ENCODE measurements at regions not wholly inside any gene's neighbourhood (a gene's known extent, or its start where the extent isn't known, plus 50 kb on each side); places are given as distances from the start of the nearest gene placed in this dataset.
"Not testable (repeated sequence)": the region's sequence is repeated elsewhere in the genome, so short reads cannot be mapped to it uniquely, and the experiment has no call there.

DNA sequence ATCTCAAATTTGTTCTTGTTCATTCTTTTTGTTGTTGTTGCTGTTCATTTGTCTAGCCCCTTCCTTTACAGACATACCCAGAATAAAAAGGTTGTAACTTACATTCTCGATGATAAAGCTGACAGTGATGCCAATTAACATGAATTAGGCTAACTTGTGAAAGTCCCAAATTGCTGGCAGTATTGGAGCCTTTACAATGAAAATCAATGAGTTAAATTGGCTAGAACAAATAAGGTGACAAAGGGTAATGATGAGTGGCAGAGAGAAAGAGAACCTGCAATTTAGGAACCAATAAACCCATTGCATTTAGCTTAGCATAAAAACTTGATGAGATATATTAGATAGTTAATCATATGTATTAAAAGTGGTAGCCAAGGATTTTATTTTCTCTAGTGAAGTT, 521.0 kb downstream of the ADCYAP1 start:
- no peak for DNase-seq

DNA sequence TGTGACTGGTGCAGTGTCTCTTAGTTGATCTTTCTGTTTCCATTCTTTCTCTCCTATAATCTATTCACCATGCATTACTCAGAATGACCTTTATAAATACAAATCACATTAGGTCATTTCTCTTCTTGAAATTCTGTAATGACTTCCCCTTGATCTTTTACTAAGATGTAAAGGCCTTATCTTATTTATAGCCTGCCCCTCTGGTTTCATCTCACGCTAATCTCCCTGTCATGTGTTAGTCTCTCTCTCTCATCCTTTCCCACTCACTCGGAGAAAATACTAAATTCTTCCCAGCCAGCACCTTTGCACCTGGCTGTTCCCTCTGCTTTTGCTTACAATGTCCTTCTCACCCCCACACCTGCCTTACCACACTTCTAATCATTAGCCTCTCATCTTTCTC, 530.8 kb downstream of the ADCYAP1 start:
- no peak for DNase-seq

DNA sequence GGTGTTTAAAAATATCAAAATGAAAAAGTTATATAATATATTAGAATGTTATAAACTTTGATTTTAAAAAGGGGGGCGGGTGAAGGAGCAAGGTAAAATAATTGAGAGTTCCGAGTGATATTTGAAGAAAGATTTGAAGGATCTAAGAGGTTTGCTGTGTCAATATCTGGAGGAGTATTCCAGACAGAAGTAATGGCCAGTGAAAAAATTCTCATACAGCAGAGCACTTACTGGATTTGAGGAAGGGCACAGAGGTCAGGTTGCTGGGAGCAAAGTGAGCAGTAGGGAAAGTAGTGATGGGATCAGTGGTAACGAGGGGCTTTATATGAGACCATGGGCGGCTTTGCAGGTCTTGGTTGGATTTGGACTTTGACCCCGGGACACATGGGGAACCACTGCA, 531.5 kb downstream of the ADCYAP1 start:
- DNase-seq, result no peak

DNA sequence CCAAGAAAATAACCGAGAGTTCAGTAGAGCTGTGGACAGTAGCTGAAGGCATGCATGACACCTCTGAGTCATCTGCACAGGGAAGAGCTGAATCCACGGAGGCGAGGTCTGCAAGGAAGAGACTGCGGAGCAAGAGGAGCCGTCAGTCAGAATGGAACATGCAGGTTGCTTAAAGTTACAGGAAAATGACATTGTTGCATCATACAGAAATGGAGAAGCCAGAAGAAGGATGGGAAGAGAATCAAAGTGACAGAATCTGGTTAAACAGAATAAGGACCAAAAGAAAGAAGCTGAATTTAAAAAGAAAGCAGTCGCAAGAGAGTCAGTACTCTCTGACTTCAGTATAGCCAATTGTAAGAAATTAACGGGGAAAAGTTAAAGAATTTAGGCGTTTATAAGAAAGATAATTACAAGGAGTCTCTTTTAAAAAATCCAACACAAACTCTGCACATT, 533.8 kb downstream of the ADCYAP1 start:
- DNase-seq, result no peak

DNA sequence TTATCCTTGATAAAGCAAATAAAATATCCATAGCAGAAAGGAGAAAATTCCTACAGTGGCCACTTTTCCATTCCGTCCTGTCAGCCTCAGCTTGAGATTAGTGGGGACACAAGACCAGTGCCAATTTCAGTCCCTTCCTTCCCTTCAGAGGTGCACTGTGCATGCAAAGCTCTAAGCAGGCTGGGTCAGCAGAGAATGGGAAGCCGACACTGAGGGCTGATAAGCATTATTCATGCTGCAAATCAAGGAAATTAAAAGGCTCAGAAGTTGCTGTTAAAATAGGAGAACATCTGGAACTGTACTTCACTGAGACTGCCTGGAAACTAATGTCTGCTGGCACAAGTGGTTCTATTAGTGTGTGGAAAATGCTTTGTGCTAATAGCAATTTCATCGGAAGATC, 534.3 kb downstream of the ADCYAP1 start:
- no peak for DNase-seq

DNA sequence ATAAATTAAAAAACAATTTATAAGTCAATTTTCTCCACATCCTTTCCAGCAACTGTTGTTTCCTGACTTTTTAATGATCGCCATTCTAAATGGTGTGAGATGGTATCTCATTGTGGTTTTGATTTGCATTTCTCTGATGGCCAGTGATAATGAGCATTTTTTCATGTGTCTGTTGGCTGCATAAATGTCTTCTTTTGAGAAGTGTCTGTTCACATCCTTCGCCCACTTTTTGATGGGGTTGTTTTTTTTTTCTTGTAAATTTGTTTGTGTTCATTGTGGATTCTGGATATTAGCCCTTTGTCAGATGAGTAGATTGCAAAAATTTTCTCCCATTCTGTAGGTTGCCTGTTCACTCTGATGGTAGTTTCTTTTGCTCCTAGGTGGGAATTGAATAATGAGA, 539.4 kb downstream of the ADCYAP1 start:
- DNase-seq, result not testable (repeated sequence)

DNA sequence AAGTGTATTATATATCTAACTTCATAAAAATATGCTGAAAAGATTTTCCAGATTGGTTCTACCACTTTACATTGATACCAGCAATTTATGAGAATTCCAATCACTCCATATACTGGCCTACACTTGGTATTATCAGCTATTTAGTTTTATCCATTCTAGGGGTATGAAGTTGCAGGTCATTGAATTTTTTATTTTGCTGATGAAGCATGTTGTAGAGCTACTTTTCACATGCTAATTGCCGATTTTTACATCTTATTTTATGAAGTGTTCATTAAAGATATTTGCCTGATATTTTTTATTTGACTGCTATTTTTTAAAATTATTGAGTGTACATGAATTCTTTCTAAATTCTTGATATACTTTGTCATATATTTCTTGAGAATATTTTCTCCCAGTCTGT, 542.1 kb downstream of the ADCYAP1 start:
- no peak for DNase-seq

DNA sequence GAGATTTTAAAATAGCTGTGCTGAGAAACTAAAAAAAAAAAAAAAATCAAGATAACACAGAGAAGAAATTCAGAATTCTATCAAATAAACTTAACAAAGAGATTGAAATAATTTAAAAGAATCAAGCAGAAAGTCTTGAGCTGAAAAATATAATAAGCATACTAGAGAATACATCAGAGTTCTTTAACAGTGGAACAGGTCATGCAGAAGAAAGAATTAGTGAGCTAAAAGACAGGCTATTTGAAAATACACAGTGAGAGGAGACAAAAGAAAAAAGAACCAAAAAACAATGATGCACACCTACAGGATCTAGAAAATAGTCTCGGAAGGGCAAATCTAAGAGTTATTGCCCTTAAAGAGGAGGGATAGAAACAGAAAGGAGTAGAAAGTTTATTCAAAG, 548.1 kb downstream of the ADCYAP1 start:
- no peak for DNase-seq

DNA sequence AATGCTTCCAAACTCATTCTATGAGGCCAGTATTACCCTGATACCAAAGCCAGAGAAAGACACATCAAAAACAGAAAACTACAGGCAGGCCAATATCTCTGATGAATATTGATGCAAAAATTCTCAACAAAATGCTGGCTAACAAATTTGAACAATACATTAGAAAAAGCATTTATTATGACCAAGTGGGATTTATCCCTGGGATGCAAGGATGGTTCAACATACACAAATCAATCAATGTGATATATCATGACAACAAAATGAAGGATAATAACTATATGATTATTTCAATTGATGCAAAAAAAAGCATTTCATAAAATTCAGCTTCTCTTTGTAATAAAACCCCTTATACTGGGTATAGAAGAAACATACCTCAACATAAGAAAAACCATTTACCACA, 550.9 kb downstream of the ADCYAP1 start:
- DNase-seq, result no peak

DNA sequence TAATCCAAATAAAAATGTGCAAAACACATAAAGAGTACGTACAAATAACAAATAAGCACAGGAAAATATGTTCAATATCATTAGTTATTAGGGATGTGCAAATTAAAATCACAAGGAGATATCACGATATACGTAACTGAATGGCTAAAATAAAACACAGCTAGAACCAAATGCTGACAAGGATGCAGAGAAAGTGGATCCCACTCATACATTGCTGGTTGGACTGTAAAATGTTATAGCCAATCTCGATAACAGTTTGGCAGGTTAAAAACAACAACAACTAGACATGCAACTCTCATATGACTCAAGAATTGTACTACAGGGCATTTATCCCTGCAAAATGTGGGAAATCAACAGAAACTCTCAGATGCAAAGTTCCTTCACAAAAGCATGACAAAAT, 553.9 kb downstream of the ADCYAP1 start:
- DNase-seq, result no peak

DNA sequence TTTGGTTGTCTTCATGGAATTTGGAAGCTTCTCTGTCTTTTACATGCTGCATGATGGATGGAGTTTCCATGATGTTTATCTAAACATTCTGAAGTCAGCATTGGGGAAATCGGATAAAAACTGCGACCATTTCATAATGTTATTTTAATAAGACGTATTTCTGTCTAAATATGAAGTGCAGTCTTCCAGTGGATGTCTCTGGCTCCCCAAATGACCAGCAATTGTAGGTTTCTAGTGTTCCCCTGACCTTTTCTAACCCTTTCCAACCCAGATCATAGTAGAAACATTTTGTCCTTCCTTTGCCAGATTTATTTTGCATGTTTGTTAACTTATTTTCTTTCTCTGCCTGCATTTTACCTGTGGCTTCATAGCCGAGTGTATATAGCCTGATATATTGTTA, 559.3 kb downstream of the ADCYAP1 start:
- no peak for DNase-seq

DNA sequence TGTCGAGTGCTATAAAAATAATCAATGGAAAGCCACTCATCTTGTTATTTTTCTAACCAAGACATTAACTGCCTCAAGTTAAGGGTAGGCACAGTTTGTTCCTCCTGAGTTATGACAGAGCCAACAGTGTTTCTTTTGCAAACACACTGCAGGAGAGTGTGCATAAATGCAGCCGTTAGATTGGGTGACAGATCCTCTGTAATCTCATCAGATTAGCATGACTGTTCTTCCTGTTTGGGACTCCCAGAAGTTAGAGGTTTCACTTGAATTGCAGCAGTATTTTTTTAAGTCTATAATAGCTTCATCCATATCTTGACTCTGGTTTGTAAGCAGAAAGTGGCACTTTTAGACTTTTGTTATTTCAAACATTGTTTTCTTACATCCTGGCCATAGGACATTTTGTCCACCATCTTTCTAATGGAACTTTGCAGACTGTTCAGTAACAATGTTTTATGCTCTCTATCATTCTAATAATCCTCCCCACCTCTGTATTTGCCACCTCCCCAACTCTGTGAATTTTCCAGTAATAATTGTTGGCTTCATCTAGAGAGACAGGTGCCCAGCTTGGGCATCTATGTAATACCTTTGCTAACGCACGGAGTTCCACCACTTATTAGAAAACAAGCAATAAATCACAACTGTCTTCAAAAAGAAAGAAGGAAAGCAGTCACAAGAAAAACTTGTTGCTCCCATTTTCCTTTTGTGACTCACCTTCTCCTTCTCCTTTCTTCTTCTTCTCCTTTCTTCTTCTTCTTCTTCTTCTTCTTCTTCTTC, 560.0 kb downstream of the ADCYAP1 start:
- no peak for DNase-seq

DNA sequence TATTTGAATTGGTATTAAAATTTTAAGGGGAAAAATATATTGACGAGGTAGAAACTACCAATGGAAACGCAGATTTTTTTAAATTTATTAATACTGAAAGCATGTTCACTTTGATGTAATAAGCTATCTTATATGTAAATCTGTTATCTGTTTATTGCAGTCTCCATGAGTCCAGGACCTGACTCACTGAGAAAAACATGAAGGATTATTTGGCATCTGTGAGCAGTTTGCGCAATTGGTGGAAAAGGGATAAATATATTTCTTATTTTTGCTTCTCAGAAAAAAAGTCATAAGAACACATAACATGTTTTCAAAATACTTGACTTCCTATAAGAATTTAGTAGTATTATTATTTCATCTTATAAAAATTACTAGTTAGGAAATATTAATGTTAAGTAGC, 561.4 kb downstream of the ADCYAP1 start:
- no peak for DNase-seq

DNA sequence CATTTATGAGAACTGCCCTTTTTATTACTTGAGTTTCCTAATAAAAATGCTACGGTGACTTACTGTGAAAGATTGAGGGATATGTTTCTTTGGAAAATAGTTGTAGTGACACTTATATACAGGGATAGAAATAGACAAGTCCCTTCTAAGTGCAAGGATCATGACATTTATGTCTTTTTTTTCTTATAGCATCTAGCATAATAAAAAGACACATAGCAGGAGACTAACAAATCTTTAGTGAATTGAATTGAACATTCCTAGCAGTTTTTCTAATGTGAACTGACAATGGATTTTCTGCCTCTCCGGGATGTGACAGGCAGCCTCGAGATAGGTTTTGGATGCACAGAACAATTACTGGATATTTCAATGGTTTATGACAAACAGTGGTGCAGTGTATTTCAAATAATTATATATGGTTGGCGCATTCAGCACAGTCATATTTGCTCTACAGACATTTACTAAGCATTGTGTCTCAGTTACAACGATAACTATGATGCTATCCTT, 562.8 kb downstream of the ADCYAP1 start:
- DNase-seq, result no peak

DNA sequence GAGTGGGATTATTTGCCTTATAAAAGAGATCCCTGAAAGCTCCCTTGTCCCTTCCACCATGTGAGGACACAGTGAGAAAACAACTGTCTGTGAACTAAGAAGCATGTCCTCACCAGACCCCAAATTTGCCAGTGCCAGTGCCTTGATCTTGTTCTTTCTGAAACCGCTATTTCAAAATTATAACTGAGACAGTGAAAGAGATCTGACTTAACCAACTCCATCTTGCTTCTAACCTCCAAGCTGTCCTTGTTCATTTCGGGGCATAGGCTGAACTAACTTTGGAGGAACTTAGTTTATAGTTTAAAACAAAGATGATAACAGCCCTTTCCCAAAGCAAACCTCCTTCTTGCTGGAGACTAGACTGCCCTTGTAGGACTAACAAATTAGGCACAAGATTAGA, 563.9 kb downstream of the ADCYAP1 start:
- no peak for DNase-seq

DNA sequence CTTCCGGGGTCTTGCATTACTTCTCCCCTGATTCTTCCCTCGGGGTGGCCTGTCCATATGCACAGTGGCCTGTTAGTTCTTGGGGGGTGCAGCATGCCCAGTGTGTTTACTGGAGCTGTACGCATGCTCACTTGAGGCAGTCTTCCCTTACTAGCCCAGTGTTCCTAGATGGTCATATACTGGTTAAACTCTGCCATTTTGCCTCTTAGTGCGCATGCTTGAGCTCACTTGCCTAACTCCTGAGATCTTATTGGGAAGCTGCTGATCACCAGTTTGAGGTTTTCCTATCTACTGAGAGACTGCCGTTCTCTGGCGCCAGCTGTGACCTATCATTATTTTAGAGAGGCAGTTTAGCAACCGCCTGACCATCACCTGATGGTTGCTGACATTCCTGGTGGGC, 571.2 kb downstream of the ADCYAP1 start:
- no peak for DNase-seq

DNA sequence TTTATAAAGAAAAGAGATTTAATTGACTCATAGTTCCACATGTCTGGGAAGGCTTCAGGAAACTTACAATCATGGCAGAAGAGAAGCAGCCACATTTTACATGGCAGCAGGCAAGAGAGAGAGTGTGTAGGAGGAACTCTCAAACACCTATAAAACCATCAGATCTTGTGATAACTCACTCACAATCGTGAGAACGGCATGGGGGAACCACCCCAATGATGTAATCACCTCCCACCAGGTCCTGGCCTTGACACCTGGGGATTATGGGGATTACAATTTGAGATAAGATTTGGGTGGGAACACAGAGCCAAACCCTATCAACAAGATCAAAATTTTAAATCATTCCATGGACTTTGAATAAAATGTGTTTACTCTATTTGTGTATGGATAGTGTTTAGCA, 575.6 kb downstream of the ADCYAP1 start:
- no peak for DNase-seq

DNA sequence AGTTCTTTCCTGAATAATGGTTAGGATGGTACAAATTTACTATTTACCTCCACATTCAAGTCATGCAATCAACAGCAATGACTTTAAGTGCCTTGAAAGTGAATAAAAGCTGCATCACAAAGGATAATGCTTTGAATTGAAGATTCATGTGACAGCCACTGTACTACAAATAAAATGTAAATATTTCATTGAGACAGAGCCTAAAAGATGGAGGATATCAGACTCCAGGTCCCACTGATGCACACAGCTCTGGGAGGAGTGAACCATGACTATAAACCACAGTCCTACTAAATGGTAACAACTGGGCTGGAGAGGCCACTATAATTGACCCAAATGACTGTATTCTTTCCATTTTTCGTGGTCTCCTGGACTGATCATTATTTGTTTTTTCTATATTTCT, 576.9 kb downstream of the ADCYAP1 start:
- DNase-seq, result no peak

DNA sequence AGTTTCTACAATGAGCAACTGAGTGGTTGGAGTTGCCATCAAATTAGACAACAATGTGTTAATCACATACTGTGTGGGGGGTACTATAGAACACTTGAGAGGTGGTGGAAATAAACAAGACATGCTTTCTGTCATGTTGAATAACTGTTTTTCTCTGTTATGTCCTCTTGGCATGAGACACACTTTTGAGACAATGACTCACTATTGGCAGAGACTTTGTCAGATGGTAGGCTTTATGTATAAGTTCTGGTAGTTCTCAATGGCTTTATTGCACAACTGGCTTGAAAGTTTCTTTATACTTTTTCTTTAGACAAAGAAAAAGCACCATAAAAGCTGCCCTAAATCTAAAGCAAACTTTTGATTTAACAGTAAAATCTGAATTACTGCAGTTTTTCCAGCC, 578.7 kb downstream of the ADCYAP1 start:
- no peak for DNase-seq

DNA sequence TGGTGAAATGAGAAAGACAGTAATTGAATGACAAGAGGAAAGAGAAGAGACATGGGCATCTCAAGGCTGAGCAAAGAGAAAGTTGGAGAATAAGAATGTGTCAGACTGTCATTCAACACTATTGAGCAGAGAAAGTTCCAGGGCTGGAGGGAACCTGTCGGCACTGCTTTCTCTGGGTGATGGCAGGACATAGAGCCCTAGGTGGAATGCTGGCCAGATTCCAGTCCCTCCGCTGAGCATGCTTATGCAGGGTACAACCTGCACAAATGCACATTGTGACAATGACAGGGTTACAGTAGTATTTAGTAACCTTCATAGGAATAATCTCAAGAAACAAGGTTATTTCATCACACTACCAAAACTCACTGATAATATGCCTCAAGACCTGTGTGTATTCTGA, 582.8 kb downstream of the ADCYAP1 start:
- DNase-seq, result no peak

DNA sequence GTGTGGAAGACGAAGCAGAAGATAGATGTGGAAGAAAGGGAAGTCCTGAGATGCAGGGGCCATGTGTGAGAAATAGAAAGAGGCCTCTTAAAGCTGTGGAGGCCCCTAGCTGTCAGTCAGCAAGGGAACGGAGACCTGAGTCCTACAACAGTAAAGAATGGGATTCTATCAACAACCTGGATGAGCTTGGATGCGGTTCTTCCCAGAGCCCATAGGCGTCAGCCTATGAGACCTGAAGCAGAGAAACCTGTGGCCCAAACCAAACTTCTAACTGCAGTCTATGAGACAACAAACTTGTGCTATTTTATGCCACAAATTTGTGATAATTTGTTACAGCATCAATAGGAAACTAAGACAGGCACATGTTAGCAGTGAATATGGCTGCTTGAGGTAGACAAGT, 583.7 kb downstream of the ADCYAP1 start:
- no peak for DNase-seq

DNA sequence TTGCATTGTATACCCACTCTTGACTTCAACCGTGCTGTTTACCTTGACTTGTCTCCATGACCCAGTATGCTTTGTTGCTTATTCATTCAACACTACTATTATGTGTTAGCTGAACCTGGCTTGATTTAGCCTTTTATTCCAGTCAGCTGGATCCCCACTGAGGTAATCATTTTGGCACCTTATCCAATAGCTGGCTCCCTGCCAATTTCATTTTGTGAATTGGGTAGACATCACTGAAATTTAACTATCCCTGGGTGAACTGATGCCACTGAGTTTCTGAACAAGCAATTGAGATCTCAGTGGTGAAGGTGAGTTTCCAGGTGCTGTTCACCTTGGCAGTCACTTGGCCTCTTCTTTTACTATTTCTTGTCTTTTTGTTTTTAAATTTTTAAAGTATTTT, 584.3 kb downstream of the ADCYAP1 start:
- no peak for DNase-seq

DNA sequence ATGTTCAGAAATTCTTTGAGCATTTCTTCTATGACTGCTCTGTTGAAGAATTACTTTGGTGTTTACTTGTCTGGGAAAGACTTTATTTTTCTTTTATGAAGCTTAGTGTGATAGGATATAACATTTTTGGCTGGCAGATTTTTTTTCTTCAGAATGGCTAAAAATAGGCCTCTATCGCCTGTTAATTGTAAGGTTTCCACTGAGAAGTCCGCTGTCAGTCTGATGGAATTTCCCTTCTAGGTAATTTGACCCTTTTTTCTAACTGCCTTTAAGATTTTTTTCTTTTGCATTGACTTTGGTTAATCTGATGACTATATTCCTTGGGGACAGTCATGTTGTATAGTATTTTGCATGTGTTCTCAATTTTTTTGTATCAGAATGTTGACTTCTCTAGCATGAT, 590.7 kb downstream of the ADCYAP1 start:
- no peak for DNase-seq

DNA sequence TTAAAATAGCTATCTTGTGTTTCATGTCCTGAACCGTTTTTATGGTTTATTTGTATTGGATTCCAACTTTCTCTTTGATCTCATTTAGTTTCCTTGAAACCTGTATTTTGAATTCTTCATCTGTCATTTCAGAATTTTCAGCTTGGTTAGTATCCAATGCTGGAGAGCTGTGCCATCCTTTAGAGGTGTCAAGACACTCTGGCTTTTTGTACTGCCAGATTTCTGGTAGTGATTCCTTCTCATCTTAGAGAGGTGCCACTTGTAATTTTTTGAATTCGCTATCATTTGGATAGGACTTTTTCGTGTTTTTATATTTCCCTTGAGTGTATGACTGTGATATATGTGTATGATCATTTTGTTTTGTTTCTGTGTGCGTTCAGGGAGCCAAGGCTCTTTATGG, 591.4 kb downstream of the ADCYAP1 start:
- no peak for DNase-seq

DNA sequence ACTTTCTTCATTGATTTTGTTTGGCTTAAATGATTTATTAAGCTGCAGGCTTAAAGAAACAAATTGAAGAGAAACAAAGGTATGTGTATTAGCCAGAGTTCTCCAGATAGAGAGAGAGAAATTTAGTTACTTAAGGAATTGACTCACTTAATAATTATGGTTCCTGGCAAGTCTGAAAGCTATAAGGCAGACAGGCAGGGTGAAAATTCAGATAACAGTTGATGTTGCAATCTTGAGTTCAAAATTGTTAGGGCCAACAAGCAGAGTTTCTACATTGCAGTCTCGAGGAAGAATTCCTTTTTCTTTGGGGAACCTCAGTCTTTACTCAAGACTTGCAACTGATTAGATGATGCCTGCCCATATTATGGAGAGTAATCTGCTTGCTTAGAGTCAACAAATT, 593.5 kb downstream of the ADCYAP1 start:
- no peak for DNase-seq
